Ovary (tissue), 3 donors: ENCODE measurements at regions not wholly inside any gene's neighbourhood (a gene's known extent, or its start where the extent isn't known, plus 50 kb on each side); places are given as distances from the start of the nearest gene placed in this dataset.

Source experiments
- CTCF ChIP-seq, 3 donors: fragments of 450-650 bp in 2 of 3; fragments of 200-600 bp in 1 of 3; IDR thresholded peaks; one replicate each; pipeline versions ENCODE4 v1.5.1 to v1.8.0; 2016 to 2022; ENCODE audit warnings: antibody characterized with exemption in 3 of 3, mild to moderate bottlenecking in 1 of 3
- EP300 ChIP-seq: sonication (generic); formaldehyde crosslinking; IDR thresholded peaks from one replicate; pipeline ENCODE4 v1.6.1; 2017; ENCODE audit warnings: antibody characterized with exemption
- POLR2A ChIP-seq: fragments of 450-650 bp; IDR thresholded peaks from one replicate; pipeline ENCODE4 v1.6.1; 2017; ENCODE audit warnings: antibody characterized with exemption, mild to moderate bottlenecking, moderate library complexity
- donor health status: DM: no; HTN: no; CAD: no.

- TF ChIP-seq CTCF (IDR thresholded peaks at IDR 0.05) (no peak), POLR2A (no peak), EP300 (no peak)
Measured at GRCh38 chr10:36788152-36788551, 337.2 kb upstream of the ANKRD30A start.
